NCI-H1092 treated with DMSO at 0.1 percent for 48 hours (cell line): ENCODE measurements at regions not wholly inside any gene's neighbourhood (a gene's known extent, or its start where the extent isn't known, plus 50 kb on each side); places are given as distances from the start of the nearest gene placed in this dataset.
"Not testable (repeated sequence)": the region's sequence is repeated elsewhere in the genome, so short reads cannot be mapped to it uniquely, and the experiment has no call there.

Source experiments
- DNase-seq: peaks from one replicate; lab custom pipeline; 2025; lab: John Stamatoyannopoulos, UW

GRCh38 chr10:64023926-64024470, 502.8 kb downstream of the REEP3 start:
- DNase-seq = no peak

- no peak for DNase-seq
These were observed 512.5 kb downstream of the REEP3 start for GRCh38 chr10:64033711-64034110.

- DNase-seq = no peak
These were observed 515.2 kb downstream of the REEP3 start for GRCh38 chr10:64036321-64036930.

- no peak for DNase-seq
These were observed 516.0 kb downstream of the REEP3 start for GRCh38 chr10:64037071-64037661.

- no peak for DNase-seq
These were observed 516.9 kb downstream of the REEP3 start for GRCh38 chr10:64038107-64038506.

- DNase-seq = no peak
These were observed 518.0 kb downstream of the REEP3 start for GRCh38 chr10:64039198-64039597.

GRCh38 chr10:64040781-64041180, 519.6 kb downstream of the REEP3 start:
- no peak for DNase-seq

- peak; percentile 67 for DNase-seq
These were observed 520.2 kb downstream of the REEP3 start for GRCh38 chr10:64041185-64041988.

- no peak for DNase-seq
These were observed 520.8 kb downstream of the REEP3 start for GRCh38 chr10:64041989-64042490.

GRCh38 chr10:64044098-64044497, 522.9 kb downstream of the REEP3 start:
- DNase-seq = no peak

GRCh38 chr10:64044957-64045632, 523.9 kb downstream of the REEP3 start:
- DNase-seq = not testable (repeated sequence)

- DNase-seq = no peak
These were observed 533.2 kb downstream of the REEP3 start for GRCh38 chr10:64054392-64054791.

- no peak for DNase-seq
These were observed 538.7 kb downstream of the REEP3 start for GRCh38 chr10:64059884-64060283.

- no peak for DNase-seq
These were observed 539.2 kb downstream of the REEP3 start for GRCh38 chr10:64060389-64060788.

- DNase-seq = no peak
These were observed 541.6 kb downstream of the REEP3 start for GRCh38 chr10:64062793-64063192.

GRCh38 chr10:64067009-64067606, 545.9 kb downstream of the REEP3 start:
- DNase-seq = no peak

- no peak for DNase-seq
These were observed 546.7 kb downstream of the REEP3 start for GRCh38 chr10:64067859-64068258.

- no peak for DNase-seq
These were observed 549.0 kb downstream of the REEP3 start for GRCh38 chr10:64070241-64070640.

- no peak for DNase-seq
These were observed 550.0 kb downstream of the REEP3 start for GRCh38 chr10:64071218-64071617.

- DNase-seq = no peak
These were observed 554.4 kb downstream of the REEP3 start for GRCh38 chr10:64075604-64076003.

GRCh38 chr10:64076322-64076940, 555.2 kb downstream of the REEP3 start:
- DNase-seq = no peak
